IMR-90 (cell line): ENCODE measurements at regions not wholly inside any gene's neighbourhood (a gene's known extent, or its start where the extent isn't known, plus 50 kb on each side); places are given as distances from the start of the nearest gene placed in this dataset.

Experiments
- ATAC-seq: fragments of 200-7000 bp; cut with Tn5 transposase; 2 replicates; pipeline ENCODE4 v1.9.1; 2020; ENCODE audit warnings: low read depth, mild to moderate bottlenecking, moderate library complexity
- BruUV-seq: library from RNA; stranded (reverse); fragments of 400-500 nt; replicated peaks from 2 replicates; lab custom pipeline; 2021; lab: Mats Ljungman, UMichigan
- CTCF ChIA-PET: fragments of 300-600 bp; formaldehyde crosslinking; extraction: SDS; loops from one replicate; lab custom pipeline; 2021; ENCODE audit warnings: antibody characterized with exemption; lab: Yijun Ruan, JAX
- POLR2A ChIA-PET: fragments of 300-600 bp; sonication (Branson Sonifier 250); formaldehyde crosslinking; loops from one replicate; lab custom pipeline; 2022; ENCODE audit warnings: antibody characterized with exemption; ENCODE audit not compliant: unreplicated experiment; lab: Charles Lee
- DNase-seq: peaks from one replicate; pipeline ENCODE4 v3.0.0; 2013
- H2AFZ ChIP-seq: replicated peaks from 2 replicates; pipeline ENCODE3; 2013; ENCODE audit warnings: low read length, mild to moderate bottlenecking; ENCODE audit not compliant: poor library complexity
- H2AK5ac ChIP-seq: 2 replicates; pipeline ENCODE4 v1.6.1; 2013; ENCODE audit warnings: low read depth, low read length, inconsistent platforms
- H2AK9ac ChIP-seq: replicated peaks from 2 replicates; pipeline ENCODE3; 2013; ENCODE audit warnings: mild to moderate bottlenecking, low read depth, low read length, moderate library complexity; ENCODE audit not compliant: poor library complexity
- H2BK120ac ChIP-seq: 2 replicates; pipeline ENCODE4 v1.6.1; 2013; ENCODE audit warnings: low read depth, low read length, inconsistent platforms
- H2BK15ac ChIP-seq: 3 replicates; pipeline ENCODE4 v1.6.1; 2013; ENCODE audit warnings: low read depth, low read length, inconsistent platforms
- H2BK20ac ChIP-seq: 2 replicates; pipeline ENCODE4 v1.6.1; 2013; ENCODE audit warnings: low read depth, mild to moderate bottlenecking, inconsistent platforms, low read length, moderate library complexity
- H2BK5ac ChIP-seq: 2 replicates; pipeline ENCODE4 v1.6.1; 2013; ENCODE audit warnings: mild to moderate bottlenecking, low read depth, low read length, inconsistent platforms; ENCODE audit not compliant: poor library complexity, severe bottlenecking
- H3K14ac ChIP-seq: replicated peaks from 2 replicates; pipeline ENCODE4 v1.6.1; 2013; ENCODE audit warnings: low read depth, low read length, inconsistent platforms
- H3K18ac ChIP-seq: 2 replicates; pipeline ENCODE4 v1.6.1; 2013; ENCODE audit warnings: low read depth, low read length, control low read depth
- H3K23ac ChIP-seq: 2 replicates; pipeline ENCODE4 v1.6.1; 2013; ENCODE audit warnings: low read depth, low read length, inconsistent platforms
- H3K27ac ChIP-seq: 2 replicates; pipeline ENCODE4 v1.5.1; 2013; ENCODE audit warnings: mild to moderate bottlenecking, control low read depth, low read length; ENCODE audit not compliant: insufficient read depth
- H3K27me3 ChIP-seq: 2 replicates; pipeline ENCODE4 v1.6.1; 2013; ENCODE audit warnings: low read length; ENCODE audit not compliant: control insufficient read depth, insufficient read depth
- H3K36me3 ChIP-seq: 2 replicates; pipeline ENCODE4 v1.6.1; 2013; ENCODE audit warnings: low read length, mixed read lengths; ENCODE audit not compliant: control insufficient read depth, insufficient read depth
- H3K4ac ChIP-seq: 2 replicates; pipeline ENCODE4 v1.6.1; 2013; ENCODE audit warnings: low read depth, low read length, inconsistent platforms
- H3K4me1 ChIP-seq: 2 replicates; pipeline ENCODE4 v1.6.1; 2013; ENCODE audit warnings: low read length, mixed read lengths; ENCODE audit not compliant: control insufficient read depth, insufficient read depth
- H3K4me2 ChIP-seq: 2 replicates; pipeline ENCODE4 v1.6.1; 2013; ENCODE audit warnings: low read depth, mild to moderate bottlenecking, control low read depth, low read length, moderate library complexity
- H3K4me3 ChIP-seq: 2 replicates; pipeline ENCODE4 v1.5.1; 2013; ENCODE audit warnings: low read depth, mild to moderate bottlenecking, control low read depth, low read length, moderate library complexity; ENCODE audit not compliant: insufficient read depth
- H3K56ac ChIP-seq: 2 replicates; pipeline ENCODE4 v1.6.1; 2013; ENCODE audit warnings: low read length, inconsistent platforms; ENCODE audit not compliant: insufficient read depth; ENCODE audit errors: extremely low read depth
- H3K79me1 ChIP-seq, 2 experiments: 2 replicates each; pipeline ENCODE4 v1.6.1; 2013; ENCODE audit warnings: low read length in 2 of 2, inconsistent platforms in 1 of 2, low read depth in 1 of 2
- H3K9ac ChIP-seq: 2 replicates; pipeline ENCODE4 v1.6.1; 2013; ENCODE audit warnings: low read depth, low read length, control low read depth
- H3K9me1 ChIP-seq: 2 replicates; pipeline ENCODE4 v1.6.1; 2013; ENCODE audit warnings: low read length, inconsistent platforms; ENCODE audit not compliant: insufficient read depth
- H3K9me3 ChIP-seq: 2 replicates; pipeline ENCODE4 v1.6.1; 2013; ENCODE audit warnings: low read length; ENCODE audit not compliant: control insufficient read depth, insufficient read depth
- H4K20me1 ChIP-seq: 2 replicates; pipeline ENCODE4 v1.6.1; 2013; ENCODE audit warnings: low read length, inconsistent platforms; ENCODE audit not compliant: insufficient read depth
- H4K5ac ChIP-seq: 2 replicates; pipeline ENCODE4 v1.6.1; 2013; ENCODE audit warnings: mild to moderate bottlenecking, low read depth, low read length, control low read depth
- H4K8ac ChIP-seq, 2 experiments: 2 replicates each; pipeline ENCODE4 v1.6.1; 2013; ENCODE audit warnings: low read depth in 2 of 2, low read length in 2 of 2, control low read depth in 1 of 2, inconsistent platforms in 1 of 2
- H4K91ac ChIP-seq: 2 replicates; pipeline ENCODE4 v1.6.1; 2013; ENCODE audit warnings: low read depth, low read length, inconsistent platforms; ENCODE audit not compliant: insufficient read depth
- BHLHE40 ChIP-seq: fragments of 150-350 bp; IDR thresholded peaks from 2 replicates; pipeline ENCODE4 v1.6.1; 2016; ENCODE audit warnings: mild to moderate bottlenecking, low read depth, low read length
- CTCF ChIP-seq: conservative IDR thresholded peaks from 2 replicates; pipeline ENCODE4 v1.5.1; 2012; ENCODE audit warnings: mild to moderate bottlenecking, low read depth, low read length, improper control_type of control experiment
- FOS ChIP-seq: fragments of 150-350 bp; IDR thresholded peaks from 2 replicates; pipeline ENCODE4 v1.6.1; 2016; ENCODE audit warnings: low read depth, low read length
- POLR2A ChIP-seq: IDR thresholded peaks from 2 replicates; pipeline ENCODE4 v1.6.1; 2012; ENCODE audit warnings: mild to moderate bottlenecking, low read depth, low read length
- RFX5 ChIP-seq: IDR thresholded peaks from 2 replicates; pipeline ENCODE4 v1.8.0; 2012; ENCODE audit warnings: low read depth, mild to moderate bottlenecking, low read length, moderate library complexity
- SMC3 ChIP-seq: fragments of 150-350 bp; IDR thresholded peaks from 2 replicates; pipeline ENCODE4 v1.6.1; 2016; ENCODE audit warnings: low read depth, mild to moderate bottlenecking, antibody characterized with exemption, low read length, moderate library complexity
- WGBS, 2 experiments: methylation state at CpG; one replicate each; pipeline versions ENCODE4 v1.1.5 to v1.1.7; 2013; ENCODE audit warnings: missing lambda C conversion rate in 2 of 2; ENCODE audit not compliant: insufficient read length in 1 of 2; ENCODE audit errors: extremely low coverage in 2 of 2; 5-methylcytosine and 5-hydroxymethylcytosine counted together
- dilution Hi-C: fragments of 300-500 bp; cut with HindIII; formaldehyde crosslinking; loops from one replicate; pipeline ENCODE4 v1.14.3; 2018; ENCODE audit warnings: low sequenced_read_pairs; ENCODE audit not compliant: unreplicated experiment
- in situ Hi-C: fragments of 300-500 bp; cut with MboI; formaldehyde crosslinking; loops from 3 replicates; pipeline ENCODE4 v1.14.3; 2019; ENCODE audit warnings: low sequenced_read_pairs, inconsistent platforms, mixed read lengths
- intact Hi-C: fragments of 100-400 bp; cut with micrococcal nuclease; formaldehyde crosslinking; loops from 2 replicates; pipeline ENCODE4 v1.10.0; 2022
- TF ChIP-seq, protein P1 (sequence below): fragments of 150-350 bp; IDR thresholded peaks from 2 replicates; pipeline ENCODE4 v1.6.1; 2016; ENCODE audit warnings: low read depth, mild to moderate bottlenecking, low read length, moderate library complexity, borderline replicate concordance

GRCh38 chr18:51397347-51397962, 200.0 kb upstream of the MEX3C start:
- Histone ChIP-seq H3K23ac (no peak overlapping the region), H3K27ac (no peak overlapping the region), H4K20me1 (no peaks in the 10 kb centered on the region), H4K91ac (no peak overlapping the region), H3K18ac (no peak overlapping the region), H4K5ac (no peak overlapping the region), H3K27me3 (no peaks in the 10 kb centered on the region), H3K36me3 (no peaks in the 10 kb centered on the region), H3K14ac (no peak overlapping the region), H2AK9ac (no peak overlapping the region), H2AFZ (no peak overlapping the region), H4K8ac (no peak overlapping the region), H2BK20ac (no peak overlapping the region), H3K9ac (no peak overlapping the region), H2BK120ac (no peak overlapping the region), H3K4me1 (no peaks in the 10 kb centered on the region), H3K79me1 (no peaks in the 10 kb centered on the region), H2BK5ac (no peak overlapping the region), H2AK5ac (no peak overlapping the region), H3K4ac (no peak overlapping the region), H3K9me1 (no peaks in the 10 kb centered on the region), H3K9me3 (peaks cover 5% of the 10 kb centered on the region), H3K4me3 (no peak overlapping the region), H3K4me2 (no peak overlapping the region), H3K56ac (no peak overlapping the region), H2BK15ac (no peak overlapping the region)
- TF ChIP-seq CTCF (no peak), FOS (no peak), RFX5 (no peak), SMC3 (no peak), POLR2A (no peak), BHLHE40 (no peak)
- TF ChIP-seq, protein P1, sequence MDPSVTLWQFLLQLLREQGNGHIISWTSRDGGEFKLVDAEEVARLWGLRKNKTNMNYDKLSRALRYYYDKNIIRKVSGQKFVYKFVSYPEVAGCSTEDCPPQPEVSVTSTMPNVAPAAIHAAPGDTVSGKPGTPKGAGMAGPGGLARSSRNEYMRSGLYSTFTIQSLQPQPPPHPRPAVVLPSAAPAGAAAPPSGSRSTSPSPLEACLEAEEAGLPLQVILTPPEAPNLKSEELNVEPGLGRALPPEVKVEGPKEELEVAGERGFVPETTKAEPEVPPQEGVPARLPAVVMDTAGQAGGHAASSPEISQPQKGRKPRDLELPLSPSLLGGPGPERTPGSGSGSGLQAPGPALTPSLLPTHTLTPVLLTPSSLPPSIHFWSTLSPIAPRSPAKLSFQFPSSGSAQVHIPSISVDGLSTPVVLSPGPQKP = no peak
- WGBS, 2 experiments = no CpG with 5 or more reads among the region's 4 CpGs
- ChIA-PET CTCF (no interaction called here), POLR2A (no interaction called here)
- DNase-seq (no peak), ATAC-seq (no peak)
- BruUV-seq = no TSS peak
- dilution Hi-C loops (no loop called here), intact Hi-C loops (no loop called here), in situ Hi-C loops (no loop called here)
